Peyer's patch (tissue), 4 donors: ENCODE measurements at regions not wholly inside any gene's neighbourhood (a gene's known extent, or its start where the extent isn't known, plus 50 kb on each side); places are given as distances from the start of the nearest gene placed in this dataset.
"Not testable (repeated sequence)": the region's sequence is repeated elsewhere in the genome, so short reads cannot be mapped to it uniquely, and the experiment has no call there.

Source experiments
- DNase-seq, 3 donors: peaks; one replicate each; pipeline ENCODE4 v3.0.0-alpha.2; 2017 to 2019
- H3K27ac ChIP-seq, 4 donors: fragments of 200-600 bp; sonication (generic); one replicate each; pipeline ENCODE4 v1.5.1; 2016 to 2019
- H3K27me3 ChIP-seq, 2 donors: fragments of 200-600 bp; sonication (generic); one replicate each; pipeline ENCODE4 v1.5.1; 2019
- H3K36me3 ChIP-seq, 3 donors: fragments of 200-600 bp; sonication (generic); one replicate each; pipeline ENCODE4 v1.5.1; 2016 to 2019
- H3K4me1 ChIP-seq, 4 donors: fragments of 200-600 bp; sonication (generic); one replicate each; pipeline ENCODE4 v1.5.1; 2016 to 2019
- H3K4me3 ChIP-seq, 4 donors: fragments of 200-600 bp; sonication (generic); 1 replicate in 3 of 4; 2 replicates in 1 of 4; pipeline ENCODE4 v1.5.1; 2016 to 2019; ENCODE audit warnings: mild to moderate bottlenecking in 1 of 4
- H3K9me3 ChIP-seq, 4 donors: fragments of 200-600 bp; sonication (generic); one replicate each; pipeline ENCODE4 v1.5.1; 2016 to 2019; ENCODE audit warnings: mild to moderate bottlenecking in 1 of 4
- POLR2A ChIP-seq, 2 donors: fragments of 450-650 bp; IDR thresholded peaks; one replicate each; pipeline ENCODE4 v1.5.1; 2017; ENCODE audit warnings: antibody characterized with exemption in 2 of 2, mild to moderate bottlenecking in 2 of 2, moderate library complexity in 2 of 2
- TF ChIP-seq, protein P1 (sequence below), 6 experiments: fragments of 450-650 bp in 4 of 6; fragments of 200-600 bp in 2 of 6; sonication (generic) in 1 of 6; IDR thresholded peaks; one replicate each; pipeline ENCODE4 v1.5.1; 2017 to 2019; ENCODE audit warnings: antibody characterized with exemption in 6 of 6, mild to moderate bottlenecking in 3 of 6, moderate library complexity in 1 of 6

DNA sequence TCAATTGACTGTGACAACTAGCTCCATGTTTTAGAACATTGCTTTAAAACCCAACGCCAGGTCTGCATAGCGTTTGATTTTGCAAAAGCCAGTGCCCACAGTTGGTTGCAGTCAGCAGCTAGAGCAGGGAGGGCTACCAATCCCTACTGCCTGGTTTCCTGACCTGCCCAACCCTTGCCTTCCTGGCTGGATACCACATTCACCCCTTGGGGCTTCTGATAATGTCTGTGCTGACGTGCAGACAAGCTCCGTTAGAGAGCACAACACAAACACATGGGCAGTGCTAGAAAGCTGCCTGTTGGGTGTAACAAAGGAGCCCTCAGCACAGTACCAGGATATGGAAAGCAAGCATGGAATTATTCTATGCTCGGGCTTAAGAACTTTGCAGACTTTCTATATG is 71.4 kb upstream of the THSD7B start:
- Histone ChIP-seq H3K9me3 (no peaks in the 10 kb centered on the region), H3K27me3 (no peaks in the 10 kb centered on the region), H3K36me3 (no peaks in the 10 kb centered on the region), H3K27ac (no peak overlapping the region), H3K4me1 (no peaks in the 10 kb centered on the region), H3K4me3 (no peak overlapping the region)
- DNase-seq = no peak
- no peak for TF ChIP-seq POLR2A (IDR thresholded peaks at IDR 0.05)
- TF ChIP-seq, protein P1, sequence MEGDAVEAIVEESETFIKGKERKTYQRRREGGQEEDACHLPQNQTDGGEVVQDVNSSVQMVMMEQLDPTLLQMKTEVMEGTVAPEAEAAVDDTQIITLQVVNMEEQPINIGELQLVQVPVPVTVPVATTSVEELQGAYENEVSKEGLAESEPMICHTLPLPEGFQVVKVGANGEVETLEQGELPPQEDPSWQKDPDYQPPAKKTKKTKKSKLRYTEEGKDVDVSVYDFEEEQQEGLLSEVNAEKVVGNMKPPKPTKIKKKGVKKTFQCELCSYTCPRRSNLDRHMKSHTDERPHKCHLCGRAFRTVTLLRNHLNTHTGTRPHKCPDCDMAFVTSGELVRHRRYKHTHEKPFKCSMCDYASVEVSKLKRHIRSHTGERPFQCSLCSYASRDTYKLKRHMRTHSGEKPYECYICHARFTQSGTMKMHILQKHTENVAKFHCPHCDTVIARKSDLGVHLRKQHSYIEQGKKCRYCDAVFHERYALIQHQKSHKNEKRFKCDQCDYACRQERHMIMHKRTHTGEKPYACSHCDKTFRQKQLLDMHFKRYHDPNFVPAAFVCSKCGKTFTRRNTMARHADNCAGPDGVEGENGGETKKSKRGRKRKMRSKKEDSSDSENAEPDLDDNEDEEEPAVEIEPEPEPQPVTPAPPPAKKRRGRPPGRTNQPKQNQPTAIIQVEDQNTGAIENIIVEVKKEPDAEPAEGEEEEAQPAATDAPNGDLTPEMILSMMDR (IDR thresholded peaks at IDR 0.05) = no peak

DNA sequence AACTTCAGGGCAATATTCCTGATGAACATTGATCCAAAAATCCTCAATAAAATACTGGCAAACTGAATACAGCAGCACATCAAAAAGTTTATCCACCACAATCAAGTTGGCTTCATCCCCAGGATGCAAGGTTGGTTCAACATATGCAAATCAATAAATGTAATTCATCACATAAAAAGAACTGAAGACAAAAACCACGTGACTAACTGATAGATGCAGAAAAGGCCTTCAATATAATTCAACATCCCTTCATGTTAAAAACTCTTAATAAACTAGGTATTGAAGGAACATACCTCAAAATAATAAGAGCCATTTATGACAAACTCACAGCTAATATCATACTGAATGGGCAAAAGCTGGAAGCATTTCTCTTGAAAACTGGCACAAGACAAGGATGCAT is 85.3 kb upstream of the THSD7B start:
- not testable (repeated sequence) for H3K4me1 ChIP-seq, H3K27me3 ChIP-seq, H3K36me3 ChIP-seq, H3K4me3 ChIP-seq, H3K27ac ChIP-seq, H3K9me3 ChIP-seq, DNase-seq

DNA sequence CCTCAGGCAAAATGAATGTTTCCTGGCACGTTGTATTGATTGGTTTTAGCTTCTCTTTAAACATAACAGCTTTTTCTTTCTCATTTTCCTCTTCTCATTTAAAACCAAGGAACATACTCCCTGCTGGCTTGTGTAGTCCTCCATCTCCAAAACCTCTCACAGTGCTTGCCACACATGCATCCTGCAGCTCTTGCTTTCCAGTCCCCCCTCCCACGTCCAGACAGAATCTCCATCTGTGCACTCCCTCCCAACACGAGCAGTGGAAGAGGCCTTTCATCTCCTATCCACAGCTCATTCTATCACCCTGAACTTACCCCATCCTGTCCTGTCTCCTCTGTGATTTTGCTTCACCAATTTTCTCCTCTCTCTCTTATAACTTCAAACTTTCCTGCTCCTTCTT is 99.6 kb upstream of the THSD7B start:
- Histone ChIP-seq H3K36me3 (no peaks in the 10 kb centered on the region), H3K27ac (no peak overlapping the region), H3K4me3 (no peak overlapping the region), H3K9me3 (no peaks in the 10 kb centered on the region), H3K4me1 (no peaks in the 10 kb centered on the region), H3K27me3 (no peaks in the 10 kb centered on the region)
- DNase-seq = no peak
- no peak for TF ChIP-seq POLR2A (IDR thresholded peaks at IDR 0.05)
- TF ChIP-seq, protein P1 (IDR thresholded peaks at IDR 0.05) = no peak

DNA sequence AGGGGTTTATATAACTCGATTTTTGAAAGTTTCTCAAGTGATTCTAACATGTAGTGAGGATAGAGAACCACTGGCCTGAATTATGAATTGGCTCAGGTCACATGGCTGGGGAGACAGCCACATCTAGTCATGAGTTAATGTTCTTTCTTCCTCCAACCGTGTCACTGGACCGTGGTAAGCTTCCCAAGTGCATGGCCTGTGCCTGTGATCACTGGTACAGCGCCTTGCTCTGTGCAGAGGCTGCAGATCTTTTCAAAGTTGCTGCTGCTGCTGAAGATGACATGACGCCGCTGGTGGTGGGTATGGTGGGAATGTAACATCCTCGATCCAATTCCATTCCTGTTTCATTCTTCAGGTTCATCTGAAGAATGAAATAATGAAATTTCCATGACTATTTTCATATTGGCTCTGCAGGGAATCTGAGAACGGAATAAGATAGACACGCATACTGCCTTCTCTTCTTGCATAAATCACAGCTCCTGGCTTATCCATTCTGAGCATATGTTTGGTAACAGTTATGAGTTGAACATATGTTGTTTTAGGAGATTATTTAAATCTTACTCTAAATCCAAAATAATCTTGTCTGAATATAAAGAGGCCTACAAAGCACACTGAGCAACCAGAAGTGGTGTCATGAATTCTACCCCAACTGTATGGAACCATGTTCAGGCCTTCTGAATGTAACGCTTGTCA is 100.5 kb upstream of the THSD7B start:
- H3K27ac ChIP-seq = no peak overlapping the region
- no peaks in the 10 kb centered on the region for H3K27me3 ChIP-seq
- no peak overlapping the region for H3K4me3 ChIP-seq
- H3K36me3 ChIP-seq = no peaks in the 10 kb centered on the region
- no peaks in the 10 kb centered on the region for H3K4me1 ChIP-seq
- DNase-seq = no peak
- TF ChIP-seq, protein P1 (IDR thresholded peaks at IDR 0.05) = no peak
- no peak for TF ChIP-seq POLR2A (IDR thresholded peaks at IDR 0.05)
- H3K9me3 ChIP-seq = no peaks in the 10 kb centered on the region

DNA sequence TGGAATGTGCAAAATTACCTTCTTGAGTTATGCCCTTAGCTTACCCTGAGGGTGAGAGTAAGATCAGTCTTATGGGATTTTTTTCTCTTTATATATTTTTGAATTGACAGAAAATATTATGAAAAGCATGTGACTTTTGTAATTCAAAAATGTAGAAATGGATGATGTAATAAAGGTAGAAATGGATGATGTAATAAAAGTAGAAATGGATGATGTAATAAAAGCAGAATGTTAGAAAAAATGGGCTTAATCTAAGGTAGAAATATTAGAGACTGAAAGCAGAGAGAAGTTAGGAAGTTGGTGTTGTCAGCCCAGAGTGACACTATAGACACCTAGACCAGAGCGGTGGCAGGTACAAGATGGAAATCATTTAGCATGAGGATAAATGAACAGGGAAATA is 107.1 kb upstream of the THSD7B start:
- TF ChIP-seq, protein P1 (IDR thresholded peaks at IDR 0.05) = no peak
- no peak for TF ChIP-seq POLR2A (IDR thresholded peaks at IDR 0.05)
- Histone ChIP-seq H3K9me3 (no peaks in the 10 kb centered on the region), H3K27me3 (no peaks in the 10 kb centered on the region), H3K4me3 (no peak overlapping the region), H3K36me3 (no peaks in the 10 kb centered on the region), H3K27ac (no peak overlapping the region), H3K4me1 (no peaks in the 10 kb centered on the region)
- DNase-seq = no peak

DNA sequence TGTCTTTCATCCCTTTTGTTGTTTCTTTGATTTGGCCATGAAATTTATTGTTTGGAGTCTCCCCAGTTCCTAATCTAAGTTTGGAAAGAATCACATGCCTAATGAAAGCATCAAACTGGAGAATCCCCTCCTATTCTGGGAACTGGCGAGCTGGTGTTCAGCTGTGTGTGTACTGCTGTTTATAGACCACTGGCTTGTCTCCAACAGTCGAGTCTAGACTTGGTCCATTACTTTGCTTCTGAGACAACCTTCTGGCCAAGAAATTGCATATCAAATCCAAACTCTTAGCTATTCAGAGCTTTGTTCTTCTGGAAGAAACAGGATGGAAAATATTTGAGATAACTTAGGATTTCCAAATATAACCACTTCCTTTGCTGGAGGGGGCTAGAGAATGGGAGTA is 111.5 kb upstream of the THSD7B start:
- no peaks in the 10 kb centered on the region for H3K4me1 ChIP-seq
- no peaks in the 10 kb centered on the region for H3K36me3 ChIP-seq
- no peak for DNase-seq
- H3K9me3 ChIP-seq = no peaks in the 10 kb centered on the region
- no peaks in the 10 kb centered on the region for H3K27me3 ChIP-seq
- no peak overlapping the region for H3K27ac ChIP-seq
- no peak overlapping the region for H3K4me3 ChIP-seq
- TF ChIP-seq, protein P1 (IDR thresholded peaks at IDR 0.05) = no peak
- no peak for TF ChIP-seq POLR2A (IDR thresholded peaks at IDR 0.05)
